AG08395 (cell line): ENCODE measurements at regions not wholly inside any gene's neighbourhood (a gene's known extent, or its start where the extent isn't known, plus 50 kb on each side); places are given as distances from the start of the nearest gene placed in this dataset.
"Not testable (repeated sequence)": the region's sequence is repeated elsewhere in the genome, so short reads cannot be mapped to it uniquely, and the experiment has no call there.

Experiments used
- DNase-seq: peaks from one replicate; pipeline ENCODE4 v3.0.0; 2012; ENCODE audit warnings: mixed read lengths, low spot score

- DNase-seq: peak; percentile 42
Observed at GRCh38 chr6:66245231-66245630, 538.2 kb upstream of the EYS start.

GRCh38 chr6:66238851-66239250, 531.8 kb upstream of the EYS start:
- DNase-seq: peak; percentile 5

GRCh38 chr6:66232890-66233289, 525.9 kb upstream of the EYS start:
- DNase-seq: no peak

GRCh38 chr6:66230591-66230990, 523.6 kb upstream of the EYS start:
- no peak for DNase-seq

- DNase-seq: peak; percentile 11
Observed at GRCh38 chr6:66226109-66226508, 519.1 kb upstream of the EYS start.

- no peak for DNase-seq
Observed at GRCh38 chr6:66210964-66211363, 503.9 kb upstream of the EYS start.

- no peak for DNase-seq
Observed at GRCh38 chr6:66200390-66200789, 493.4 kb upstream of the EYS start.

- no peak for DNase-seq
Observed at GRCh38 chr6:66199171-66199570, 492.1 kb upstream of the EYS start.

GRCh38 chr6:66198062-66198624, 491.1 kb upstream of the EYS start:
- DNase-seq: no peak

- no peak for DNase-seq
Observed at GRCh38 chr6:66190858-66191257, 483.8 kb upstream of the EYS start.

- DNase-seq: no peak
Observed at GRCh38 chr6:66189915-66190314, 482.9 kb upstream of the EYS start.

GRCh38 chr6:66186756-66187155, 479.7 kb upstream of the EYS start:
- DNase-seq: no peak

GRCh38 chr6:66184091-66184490, 477.1 kb upstream of the EYS start:
- DNase-seq: peak; percentile 48

GRCh38 chr6:66179361-66179760, 472.3 kb upstream of the EYS start:
- DNase-seq: no peak

- no peak for DNase-seq
Observed at GRCh38 chr6:66173587-66173986, 466.6 kb upstream of the EYS start.

- not testable (repeated sequence) for DNase-seq
Observed at GRCh38 chr6:66166713-66167112, 459.7 kb upstream of the EYS start.

- DNase-seq: no peak
Observed at GRCh38 chr6:66161546-66162108, 454.6 kb upstream of the EYS start.

GRCh38 chr6:66159937-66160336, 452.9 kb upstream of the EYS start:
- no peak for DNase-seq

GRCh38 chr6:66153247-66153646, 446.2 kb upstream of the EYS start:
- DNase-seq: no peak

GRCh38 chr6:66149132-66149531, 442.1 kb upstream of the EYS start:
- no peak for DNase-seq

GRCh38 chr6:66145867-66146266, 438.8 kb upstream of the EYS start:
- DNase-seq: no peak

- DNase-seq: no peak
Observed at GRCh38 chr6:66134021-66134420, 427.0 kb upstream of the EYS start.

GRCh38 chr6:66128656-66129055, 421.6 kb upstream of the EYS start:
- DNase-seq: no peak

GRCh38 chr6:66128243-66128642, 421.2 kb upstream of the EYS start:
- no peak for DNase-seq
